Fibroblast of lung (primary cell): ENCODE measurements at regions not wholly inside any gene's neighbourhood (a gene's known extent, or its start where the extent isn't known, plus 50 kb on each side); places are given as distances from the start of the nearest gene placed in this dataset.

Source experiments
- EZH2 ChIP-seq: IDR thresholded peaks from 2 replicates; pipeline ENCODE4 v1.5.1; 2012; ENCODE audit warnings: low read length, control low read depth, mild to moderate bottlenecking; ENCODE audit errors: missing control alignments
- TF ChIP-seq, protein P1 (sequence below), 2 donors: IDR thresholded peaks in 1 of 2; conservative IDR thresholded peaks in 1 of 2; 1 replicate in 1 of 2; 2 replicates in 1 of 2; pipeline ENCODE4 v1.5.1; 2011 to 2012; ENCODE audit warnings: low read length in 2 of 2, control low read depth in 1 of 2, inconsistent platforms in 1 of 2, low read depth in 1 of 2, mild to moderate bottlenecking in 1 of 2

- no peak for TF ChIP-seq EZH2
- TF ChIP-seq, protein P1, sequence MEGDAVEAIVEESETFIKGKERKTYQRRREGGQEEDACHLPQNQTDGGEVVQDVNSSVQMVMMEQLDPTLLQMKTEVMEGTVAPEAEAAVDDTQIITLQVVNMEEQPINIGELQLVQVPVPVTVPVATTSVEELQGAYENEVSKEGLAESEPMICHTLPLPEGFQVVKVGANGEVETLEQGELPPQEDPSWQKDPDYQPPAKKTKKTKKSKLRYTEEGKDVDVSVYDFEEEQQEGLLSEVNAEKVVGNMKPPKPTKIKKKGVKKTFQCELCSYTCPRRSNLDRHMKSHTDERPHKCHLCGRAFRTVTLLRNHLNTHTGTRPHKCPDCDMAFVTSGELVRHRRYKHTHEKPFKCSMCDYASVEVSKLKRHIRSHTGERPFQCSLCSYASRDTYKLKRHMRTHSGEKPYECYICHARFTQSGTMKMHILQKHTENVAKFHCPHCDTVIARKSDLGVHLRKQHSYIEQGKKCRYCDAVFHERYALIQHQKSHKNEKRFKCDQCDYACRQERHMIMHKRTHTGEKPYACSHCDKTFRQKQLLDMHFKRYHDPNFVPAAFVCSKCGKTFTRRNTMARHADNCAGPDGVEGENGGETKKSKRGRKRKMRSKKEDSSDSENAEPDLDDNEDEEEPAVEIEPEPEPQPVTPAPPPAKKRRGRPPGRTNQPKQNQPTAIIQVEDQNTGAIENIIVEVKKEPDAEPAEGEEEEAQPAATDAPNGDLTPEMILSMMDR (conservative IDR thresholded peaks at IDR 0.05 in 1 of 2, IDR thresholded peaks at IDR 0.05 in 1 of 2; ENCODE audit: low read depth in 1 of 2, low read length in 2 of 2), result no peak
Measured at GRCh38 chr14:71289536-71289935, 382.3 kb downstream of the PCNX1 start.
